Right renal cortex interstitium (tissue), 3 donors: ENCODE measurements at regions not wholly inside any gene's neighbourhood (a gene's known extent, or its start where the extent isn't known, plus 50 kb on each side); places are given as distances from the start of the nearest gene placed in this dataset.
"Not testable (repeated sequence)": the region's sequence is repeated elsewhere in the genome, so short reads cannot be mapped to it uniquely, and the experiment has no call there.

Experiments used
- DNase-seq, 3 donors: peaks; one replicate each; pipeline ENCODE4 v3.0.0-alpha.2; 2013; ENCODE audit warnings: low read depth in 3 of 3, low spot score in 2 of 3

GRCh38 chr7:112982441-112983063 is 104.1 kb downstream of the GPR85 start:
- no peak for DNase-seq

- DNase-seq, result no peak
Observed at GRCh38 chr7:112981966-112982365, 104.7 kb downstream of the GPR85 start.

GRCh38 chr7:112979055-112979454 is 107.6 kb downstream of the GPR85 start:
- DNase-seq, result not testable (repeated sequence)

DNA sequence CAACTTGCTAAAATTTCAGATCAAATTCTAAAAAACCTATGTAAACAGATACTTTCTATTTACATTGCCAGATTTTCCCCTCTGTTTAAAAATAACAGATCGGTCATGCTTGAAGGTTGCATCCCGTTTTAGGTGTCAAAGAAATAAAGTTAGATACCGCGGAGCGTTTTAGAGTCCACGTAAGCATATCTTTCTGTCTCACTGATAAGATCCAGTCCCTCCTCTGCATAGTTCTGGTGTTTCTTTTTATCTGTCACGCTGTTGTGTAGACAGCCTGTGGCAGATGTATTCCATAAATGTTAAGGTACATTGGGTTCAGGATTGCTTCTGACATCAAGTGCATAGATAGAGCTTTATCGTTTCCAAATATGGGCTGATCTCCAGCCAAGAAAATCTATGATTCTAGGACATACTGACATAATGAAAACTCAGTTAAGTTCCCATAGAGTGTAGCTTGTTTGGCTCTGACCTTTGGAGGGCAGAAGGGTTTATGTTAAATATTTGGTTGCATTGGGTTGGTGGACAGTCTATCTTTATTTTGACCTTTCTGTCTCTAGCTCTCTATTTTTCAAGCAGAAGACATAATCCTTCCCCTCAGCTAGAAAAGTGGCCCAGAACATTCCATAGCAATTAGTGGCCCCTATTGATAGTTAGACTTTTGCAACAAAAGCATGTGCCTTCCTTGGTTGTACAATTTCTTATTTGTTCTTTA is 109.2 kb downstream of the GPR85 start:
- DNase-seq, result not testable (repeated sequence)

GRCh38 chr7:112970771-112971170 is 115.9 kb downstream of the GPR85 start:
- DNase-seq, result no peak

DNA sequence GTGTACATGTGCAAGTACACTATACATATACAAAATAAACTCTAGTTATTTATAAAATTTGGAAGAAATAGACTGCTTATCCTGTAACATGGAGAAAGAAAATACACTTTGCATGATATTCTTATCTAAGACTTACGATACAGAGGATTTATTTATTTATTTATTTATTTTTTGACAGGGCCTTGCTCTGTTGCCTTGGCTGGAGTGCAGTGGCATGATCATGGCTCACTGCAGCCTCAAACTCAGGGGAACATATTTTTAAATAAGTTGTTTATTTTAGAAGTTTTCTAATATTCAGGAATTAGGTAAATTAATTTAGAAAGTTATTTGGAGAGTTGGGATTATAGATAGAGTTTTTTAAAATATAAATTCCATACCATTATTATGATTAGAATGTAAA is 116.7 kb downstream of the GPR85 start:
- DNase-seq, result no peak

DNA sequence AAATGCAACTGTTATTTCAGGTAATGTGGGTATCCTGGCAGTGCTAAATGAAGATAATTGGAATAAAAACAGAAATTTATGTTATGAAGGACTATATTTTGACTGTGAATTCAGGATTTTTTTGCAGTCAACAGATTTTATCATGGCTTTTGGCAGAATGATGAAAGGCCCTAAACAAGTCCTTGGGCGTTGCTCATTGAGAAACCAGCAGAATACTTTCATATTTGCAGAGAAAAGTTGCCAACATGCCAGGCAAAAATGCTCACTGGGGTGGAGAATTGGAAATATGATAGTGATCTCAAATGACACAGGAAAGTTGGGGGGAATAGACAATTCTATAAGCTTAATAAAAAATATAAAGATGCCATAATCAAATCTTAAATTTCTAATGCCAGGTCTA is 121.1 kb downstream of the GPR85 start:
- DNase-seq, result no peak

GRCh38 chr7:112963634-112964033 is 123.0 kb downstream of the GPR85 start:
- no peak for DNase-seq

DNA sequence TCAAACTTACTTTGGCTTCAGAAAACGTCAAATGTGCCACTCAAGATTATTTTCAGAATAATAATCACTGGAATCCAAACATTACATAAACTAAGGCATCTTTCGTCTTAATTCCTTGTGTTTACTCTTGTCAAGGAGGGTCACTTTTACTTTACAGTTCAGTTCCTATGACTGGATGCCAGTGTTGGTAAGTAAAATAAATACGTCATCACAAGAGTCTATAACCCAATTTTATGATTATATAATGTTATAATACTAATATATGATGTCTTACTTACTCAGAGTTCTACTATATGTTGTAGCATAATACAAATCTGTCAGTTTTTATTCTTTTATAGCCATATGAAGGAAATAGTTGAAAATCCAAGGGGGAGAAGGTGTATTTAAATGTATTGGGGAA is 123.8 kb downstream of the GPR85 start:
- no peak for DNase-seq

DNA sequence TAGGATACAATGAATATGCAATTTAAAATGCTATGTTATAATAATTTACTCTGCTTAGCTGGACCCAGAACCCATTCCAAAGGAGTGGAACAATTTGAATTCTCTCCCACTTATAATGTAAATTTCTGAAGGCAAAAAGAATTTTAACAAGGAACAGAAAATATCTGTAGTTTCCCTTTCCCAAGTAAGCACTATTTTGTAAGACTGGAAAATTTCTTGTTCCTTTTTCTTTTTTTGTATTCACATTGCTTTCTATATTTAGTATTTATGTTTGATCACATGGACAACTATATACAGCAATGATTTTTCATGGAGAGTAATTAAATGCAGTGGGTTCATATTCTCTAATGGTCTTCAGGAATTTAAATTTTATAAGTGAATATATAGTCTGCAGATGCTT is 127.4 kb downstream of the GPR85 start:
- no peak for DNase-seq

DNA sequence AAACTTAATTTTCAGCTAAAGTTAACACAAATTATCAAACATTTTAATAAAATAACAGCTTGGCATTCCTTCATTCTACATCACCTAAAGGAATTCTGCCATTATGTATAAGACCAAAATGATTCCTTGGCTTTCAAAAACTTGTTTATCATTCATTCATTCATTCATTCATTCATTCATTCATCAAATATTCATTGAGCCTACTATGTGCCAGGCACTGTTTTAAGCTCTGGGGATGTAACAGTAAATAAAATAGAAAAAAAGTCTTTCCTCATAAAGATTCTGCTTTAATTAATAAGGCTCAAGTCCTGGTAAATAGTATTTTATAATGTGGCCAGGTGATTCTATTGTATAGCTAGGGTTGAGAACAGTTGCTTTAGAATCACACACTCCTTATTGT is 127.9 kb downstream of the GPR85 start:
- no peak for DNase-seq

DNA sequence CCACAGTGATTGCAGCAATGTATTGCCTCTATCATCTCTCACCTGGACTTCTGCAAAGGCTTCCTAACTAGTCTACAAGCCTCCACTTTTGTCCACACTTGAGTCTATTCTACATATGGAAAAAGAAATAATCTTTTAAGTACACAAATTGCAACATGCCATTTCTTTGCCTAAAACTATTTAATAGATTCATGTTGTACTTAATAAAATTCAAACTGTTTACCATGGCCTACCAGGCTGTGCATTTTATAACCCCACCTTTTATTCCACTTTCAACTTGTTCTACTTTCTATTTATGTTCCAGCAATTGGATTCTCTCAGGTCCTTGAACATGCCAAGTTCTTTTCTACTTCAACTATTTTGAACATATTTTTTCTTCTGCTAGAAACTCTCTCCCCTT is 128.7 kb downstream of the GPR85 start:
- DNase-seq, result no peak

- DNase-seq, result not testable (repeated sequence)
Observed at GRCh38 chr7:112953031-112953430, 133.6 kb downstream of the GPR85 start.

GRCh38 chr7:112951070-112951469 is 135.6 kb downstream of the GPR85 start:
- DNase-seq, result no peak

- DNase-seq, result not testable (repeated sequence)
Observed at GRCh38 chr7:112949682-112950081, 136.9 kb downstream of the GPR85 start.

- no peak for DNase-seq
Observed at GRCh38 chr7:112946350-112946749, 140.3 kb downstream of the GPR85 start.

- DNase-seq, result no peak
Observed at GRCh38 chr7:112945046-112945445, 141.6 kb downstream of the GPR85 start.

GRCh38 chr7:112942981-112943380 is 143.6 kb downstream of the GPR85 start:
- no peak for DNase-seq

DNA sequence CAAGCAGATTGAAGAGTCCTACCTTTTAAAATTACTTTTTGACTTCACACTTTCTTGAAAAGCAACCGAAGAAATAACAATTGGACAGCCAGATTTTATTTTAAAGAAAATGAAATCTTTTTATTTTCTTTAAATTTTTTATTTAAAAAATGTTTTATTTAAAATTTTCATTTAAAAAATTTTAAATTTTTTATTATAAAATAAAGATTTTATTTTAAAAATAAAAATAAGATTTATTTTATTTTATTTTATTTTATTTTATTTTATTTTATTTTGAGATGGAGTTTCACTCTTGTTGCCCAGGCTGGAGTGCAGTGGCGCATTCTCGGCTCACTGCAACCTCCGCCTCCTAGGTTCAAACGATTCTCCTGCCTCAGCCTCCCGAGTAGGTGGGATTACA is 144.5 kb downstream of the GPR85 start:
- DNase-seq, result not testable (repeated sequence)

GRCh38 chr7:112940314-112940732 is 146.3 kb downstream of the GPR85 start:
- no peak for DNase-seq

DNA sequence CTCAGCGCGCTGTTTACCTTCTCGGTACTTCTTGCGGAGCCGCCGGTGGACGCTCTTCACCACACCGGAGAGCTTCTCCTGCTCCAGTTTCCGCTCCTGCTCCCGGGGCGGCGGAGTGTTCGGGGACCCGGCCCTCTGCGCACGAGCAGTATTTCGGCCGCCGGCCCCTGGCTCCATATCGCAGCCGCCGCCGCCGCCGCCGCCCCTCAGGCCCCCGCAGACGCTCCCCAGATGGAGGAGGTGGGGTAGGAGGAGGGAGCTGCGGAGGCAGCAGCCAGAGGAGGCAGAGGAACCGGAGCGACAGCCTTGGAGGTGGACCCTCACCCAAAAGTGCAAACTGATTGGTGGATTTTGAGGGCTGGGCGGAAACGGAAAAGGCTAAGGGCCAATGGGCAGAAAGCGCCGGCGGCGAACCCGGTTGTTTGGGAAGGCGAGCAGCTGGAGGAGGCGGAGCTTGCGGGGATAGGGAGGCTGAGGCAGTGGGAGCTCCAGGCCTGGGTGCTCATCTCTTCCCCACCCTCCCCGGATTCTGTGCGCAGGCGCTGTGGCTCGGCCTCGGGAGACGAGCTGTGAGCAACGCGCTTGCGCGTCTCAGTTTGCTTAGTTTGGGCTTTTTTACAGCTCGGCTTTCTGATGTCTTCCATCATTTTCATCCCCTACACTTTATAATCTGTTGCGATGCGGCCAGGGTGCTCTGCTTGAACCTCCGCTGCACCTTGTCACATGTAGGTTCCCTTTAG is 146.9 kb downstream of the GPR85 start:
- peak; percentile 99 to 100 (median 99) for DNase-seq
